22Rv1 (cell line): ENCODE measurements at regions not wholly inside any gene's neighbourhood (a gene's known extent, or its start where the extent isn't known, plus 50 kb on each side); places are given as distances from the start of the nearest gene placed in this dataset.

Source experiments
- CTCF ChIP-seq: fragments of 450-650 bp; IDR thresholded peaks from 2 replicates; pipeline ENCODE4 v1.5.1; 2017; ENCODE audit warnings: mild to moderate bottlenecking
- ZFX ChIP-seq: fragments of 450-650 bp; IDR thresholded peaks from 2 replicates; pipeline ENCODE4 v1.6.1; 2017; ENCODE audit warnings: antibody characterized with exemption, borderline replicate concordance

GRCh38 chr2:120586507-120587278 is 149.0 kb upstream of the GLI2 start:
- TF ChIP-seq CTCF = no peak
- TF ChIP-seq ZFX = no peak
